Upper lobe of left lung (tissue), 6 donors: ENCODE measurements at regions not wholly inside any gene's neighbourhood (a gene's known extent, or its start where the extent isn't known, plus 50 kb on each side); places are given as distances from the start of the nearest gene placed in this dataset.
"Not testable (repeated sequence)": the region's sequence is repeated elsewhere in the genome, so short reads cannot be mapped to it uniquely, and the experiment has no call there.

Experiments used
- ATAC-seq, 2 donors: fragments of 200-7000 bp; cut with Tn5 transposase; one replicate each; pipeline ENCODE4 v1.9.1; 2022; ENCODE audit warnings: mild to moderate bottlenecking in 2 of 2, moderate library complexity in 2 of 2; ENCODE audit not compliant: low FRiP score in 2 of 2
- DNase-seq, 2 donors: peaks; one replicate each; pipeline ENCODE4 v3.0.0-alpha.2; 2019 to 2020
- H3K27ac ChIP-seq, 4 donors: fragments of 200-600 bp; sonication (generic); one replicate each; pipeline ENCODE4 v1.5.1; 2016 to 2019
- H3K27me3 ChIP-seq, 4 donors: fragments of 200-600 bp; sonication (generic); one replicate each; pipeline ENCODE4 v1.5.1; 2017 to 2019
- H3K36me3 ChIP-seq, 4 donors: fragments of 200-600 bp; sonication (generic); one replicate each; pipeline ENCODE4 v1.5.1; 2016 to 2019
- H3K4me1 ChIP-seq, 4 donors: fragments of 200-600 bp; sonication (generic); one replicate each; pipeline ENCODE4 v1.5.1; 2018 to 2019
- H3K4me3 ChIP-seq, 4 donors: fragments of 200-600 bp; sonication (generic); one replicate each; pipeline ENCODE4 v1.5.1; 2017 to 2019; ENCODE audit warnings: mild to moderate bottlenecking in 2 of 4, moderate library complexity in 1 of 4
- H3K9me3 ChIP-seq, 4 donors: fragments of 200-600 bp; sonication (generic); one replicate each; pipeline ENCODE4 v1.5.1; 2018 to 2019
- EP300 ChIP-seq, 4 donors: sonication (generic); formaldehyde crosslinking; IDR thresholded peaks; one replicate each; pipeline ENCODE4 v1.5.1; 2017; ENCODE audit warnings: antibody characterized with exemption in 4 of 4, control low read depth in 2 of 4
- POLR2A ChIP-seq, 4 donors: fragments of 450-650 bp; IDR thresholded peaks; one replicate each; pipeline ENCODE4 v1.5.1; 2016 to 2017; ENCODE audit warnings: antibody characterized with exemption in 4 of 4, mild to moderate bottlenecking in 2 of 4
- POLR2AphosphoS5 ChIP-seq, 2 donors: sonication (generic); formaldehyde crosslinking; IDR thresholded peaks; one replicate each; pipeline ENCODE4 v1.5.1; 2017; ENCODE audit warnings: antibody characterized with exemption in 2 of 2
- WGBS, 2 donors: methylation state at CpG; one replicate each; pipeline ENCODE4 v1.1.5; 2017 to 2018; 5-methylcytosine and 5-hydroxymethylcytosine counted together
- TF ChIP-seq, protein P1 (sequence below), 6 experiments: fragments of 450-650 bp in 4 of 6; fragments of 200-600 bp in 2 of 6; sonication (generic) in 2 of 6; IDR thresholded peaks; one replicate each; pipeline ENCODE4 v1.5.1; 2016 to 2019; ENCODE audit warnings: antibody characterized with exemption in 6 of 6
- donor health status: DM: no; HTN: no; CAD: no; lungs with moderate emphysema.
- donor health status: DM: no; HTN: yes; CAD: no; lungs with severe emphysema.

DNA sequence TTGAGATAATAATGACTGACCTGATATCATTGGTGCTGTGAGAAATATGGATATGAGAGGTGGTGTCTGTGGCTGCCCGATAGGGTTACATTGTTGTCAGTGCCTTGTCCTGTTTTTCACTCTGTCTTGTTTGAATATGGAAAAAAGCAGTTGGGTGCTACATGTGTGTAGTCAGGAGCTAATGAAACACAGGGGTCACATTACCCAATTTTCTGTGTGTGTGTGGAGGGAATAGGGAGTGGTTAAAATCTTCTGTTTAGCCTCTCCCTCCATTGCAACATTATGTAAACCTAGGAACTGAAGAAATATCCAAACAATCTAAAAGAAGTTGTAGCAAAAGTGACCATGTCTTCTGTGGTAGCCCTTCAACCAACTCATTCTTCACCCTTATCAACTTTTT is 527.7 kb upstream of the SOX9 start:
- H3K9me3 ChIP-seq: no peaks in the 10 kb centered on the region
- TF ChIP-seq POLR2A (IDR thresholded peaks at IDR 0.05): no peak
- TF ChIP-seq EP300 (IDR thresholded peaks at IDR 0.05): no peak
- TF ChIP-seq, protein P1, sequence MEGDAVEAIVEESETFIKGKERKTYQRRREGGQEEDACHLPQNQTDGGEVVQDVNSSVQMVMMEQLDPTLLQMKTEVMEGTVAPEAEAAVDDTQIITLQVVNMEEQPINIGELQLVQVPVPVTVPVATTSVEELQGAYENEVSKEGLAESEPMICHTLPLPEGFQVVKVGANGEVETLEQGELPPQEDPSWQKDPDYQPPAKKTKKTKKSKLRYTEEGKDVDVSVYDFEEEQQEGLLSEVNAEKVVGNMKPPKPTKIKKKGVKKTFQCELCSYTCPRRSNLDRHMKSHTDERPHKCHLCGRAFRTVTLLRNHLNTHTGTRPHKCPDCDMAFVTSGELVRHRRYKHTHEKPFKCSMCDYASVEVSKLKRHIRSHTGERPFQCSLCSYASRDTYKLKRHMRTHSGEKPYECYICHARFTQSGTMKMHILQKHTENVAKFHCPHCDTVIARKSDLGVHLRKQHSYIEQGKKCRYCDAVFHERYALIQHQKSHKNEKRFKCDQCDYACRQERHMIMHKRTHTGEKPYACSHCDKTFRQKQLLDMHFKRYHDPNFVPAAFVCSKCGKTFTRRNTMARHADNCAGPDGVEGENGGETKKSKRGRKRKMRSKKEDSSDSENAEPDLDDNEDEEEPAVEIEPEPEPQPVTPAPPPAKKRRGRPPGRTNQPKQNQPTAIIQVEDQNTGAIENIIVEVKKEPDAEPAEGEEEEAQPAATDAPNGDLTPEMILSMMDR (IDR thresholded peaks at IDR 0.05): no peak
- no peak for TF ChIP-seq POLR2AphosphoS5 (IDR thresholded peaks at IDR 0.05)
- no peaks in the 10 kb centered on the region for H3K27me3 ChIP-seq
- ATAC-seq (no peak), DNase-seq (no peak)
- no peaks in the 10 kb centered on the region for H3K36me3 ChIP-seq
- WGBS, 2 donors: 75 to 76% methylated on average over 1 of the region's 1 CpG
- H3K4me3 ChIP-seq: no peak overlapping the region
- no peaks in the 10 kb centered on the region for H3K4me1 ChIP-seq
- no peak overlapping the region for H3K27ac ChIP-seq

DNA sequence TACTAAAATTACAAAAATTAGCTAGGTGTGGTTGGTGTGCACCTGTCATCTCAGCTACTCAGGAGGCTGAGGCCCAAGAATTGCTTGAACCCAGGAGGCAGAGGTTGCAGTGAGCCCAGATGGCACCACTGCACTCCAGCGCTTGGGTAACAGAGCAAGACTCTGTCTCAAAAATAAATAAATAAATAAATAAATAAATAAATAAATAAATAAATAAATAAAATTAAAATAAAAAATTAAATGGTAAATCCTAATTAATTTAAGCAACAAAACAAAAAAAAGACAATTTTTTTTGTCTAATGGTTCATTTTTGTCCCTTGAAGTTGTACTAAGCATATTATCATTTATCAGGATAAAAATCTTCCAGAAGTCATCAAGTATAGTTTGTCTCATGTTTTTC is 521.2 kb upstream of the SOX9 start:
- ATAC-seq, DNase-seq, H3K4me1 ChIP-seq, H3K27me3 ChIP-seq, H3K36me3 ChIP-seq, H3K27ac ChIP-seq, H3K9me3 ChIP-seq, H3K4me3 ChIP-seq: not testable (repeated sequence)
- 95 to 100% methylated on average over 1 of the region's 1 CpG for WGBS, 2 donors

DNA sequence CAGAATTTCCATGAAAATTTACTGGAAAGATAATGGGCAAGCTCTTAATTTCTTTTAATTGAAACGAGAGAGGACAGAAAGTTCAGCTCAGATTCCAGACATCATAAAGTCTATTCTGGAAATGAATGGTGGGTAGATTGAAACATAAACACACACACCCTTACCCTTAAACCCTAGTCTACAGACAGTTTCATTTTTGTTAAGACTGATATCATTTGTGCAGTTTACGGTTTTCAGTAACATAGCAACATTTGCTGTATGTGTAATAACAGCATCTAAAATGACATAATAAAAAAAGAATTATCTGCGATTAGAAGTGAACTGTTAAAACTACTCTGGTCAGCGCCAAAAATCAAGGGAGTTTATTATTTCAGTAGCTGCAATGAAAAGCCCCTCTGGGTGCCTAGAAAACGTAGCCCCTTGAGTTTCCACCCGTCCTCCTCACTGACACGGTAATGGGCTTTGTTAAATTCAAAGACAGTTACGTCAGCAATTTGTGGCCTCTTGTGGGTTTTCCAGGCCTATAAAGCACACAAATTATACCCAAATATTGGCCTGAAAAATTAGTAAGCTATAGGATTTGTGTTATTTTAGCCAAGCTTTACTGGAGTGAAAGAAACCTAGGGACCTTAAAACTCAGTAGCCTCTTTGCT is 520.6 kb upstream of the SOX9 start:
- no peaks in the 10 kb centered on the region for H3K4me1 ChIP-seq
- ATAC-seq (no peak), DNase-seq (no peak)
- no peak overlapping the region for H3K27ac ChIP-seq
- no peak overlapping the region for H3K4me3 ChIP-seq
- H3K36me3 ChIP-seq: no peaks in the 10 kb centered on the region
- no peaks in the 10 kb centered on the region for H3K27me3 ChIP-seq
- H3K9me3 ChIP-seq: no peaks in the 10 kb centered on the region
- WGBS, 2 donors: 73% methylated on average over 8 of the region's 8 CpGs
- TF ChIP-seq, protein P1 (IDR thresholded peaks at IDR 0.05): no peak
- TF ChIP-seq POLR2AphosphoS5 (IDR thresholded peaks at IDR 0.05): no peak
- no peak for TF ChIP-seq POLR2A (IDR thresholded peaks at IDR 0.05)
- no peak for TF ChIP-seq EP300 (IDR thresholded peaks at IDR 0.05)

DNA sequence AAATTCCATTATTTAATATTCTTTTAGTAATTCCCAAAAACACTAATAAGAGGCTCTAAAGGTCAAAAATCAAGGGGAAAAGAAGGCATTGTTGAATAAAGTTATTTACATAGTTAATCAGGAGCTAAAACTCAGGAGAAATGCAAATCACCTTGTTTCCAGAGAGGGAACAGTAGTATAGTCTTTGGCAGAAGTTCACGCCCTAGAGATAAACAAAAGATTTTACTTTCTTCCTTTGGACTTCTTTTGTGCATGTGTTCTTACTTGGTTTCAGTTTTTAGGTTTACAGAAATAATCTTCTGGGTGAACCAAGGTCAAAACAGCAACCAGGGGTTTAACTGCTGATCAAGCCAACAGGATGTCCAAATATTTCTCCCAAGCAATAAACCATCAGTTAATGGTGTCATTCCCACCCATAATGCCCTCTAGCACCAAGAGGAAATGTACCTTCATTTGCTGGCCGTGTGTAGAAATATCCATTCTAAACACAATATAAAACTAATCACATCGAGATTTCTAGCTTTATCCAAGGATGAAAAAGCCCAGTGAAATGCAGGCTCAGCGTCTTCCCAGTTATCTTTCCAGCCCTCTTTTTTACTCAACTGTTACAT is 518.8 kb upstream of the SOX9 start:
- 76 to 77% methylated on average over 4 of the region's 4 CpGs for WGBS, 2 donors
- TF ChIP-seq POLR2AphosphoS5 (IDR thresholded peaks at IDR 0.05) (no peak), EP300 (IDR thresholded peaks at IDR 0.05) (no peak), POLR2A (IDR thresholded peaks at IDR 0.05) (no peak)
- TF ChIP-seq, protein P1 (IDR thresholded peaks at IDR 0.05): no peak
- no peak for DNase-seq
- no peaks in the 10 kb centered on the region for H3K9me3 ChIP-seq
- ATAC-seq: no peak
- no peaks in the 10 kb centered on the region for H3K4me1 ChIP-seq
- H3K4me3 ChIP-seq: no peak overlapping the region
- H3K27ac ChIP-seq: no peak overlapping the region
- no peaks in the 10 kb centered on the region for H3K36me3 ChIP-seq
- no peaks in the 10 kb centered on the region for H3K27me3 ChIP-seq

DNA sequence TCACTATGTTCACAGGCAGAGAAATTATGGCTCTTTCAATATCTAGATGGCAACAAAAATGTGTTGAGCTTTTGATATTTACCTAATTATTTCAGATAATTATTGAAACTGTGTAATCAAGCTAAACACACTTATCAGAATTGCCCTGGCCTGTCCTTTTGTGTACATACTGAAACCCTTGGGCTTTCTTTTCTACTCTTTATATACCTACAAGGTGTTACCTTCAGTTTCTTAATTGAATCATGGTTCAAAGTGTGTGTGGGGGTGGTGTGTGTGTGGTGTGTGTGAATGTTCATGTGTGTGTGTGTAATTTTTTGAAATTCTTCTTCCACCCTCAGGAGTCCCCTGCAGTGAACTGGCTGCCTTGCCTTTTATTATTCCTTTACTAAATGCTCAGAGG is 506.8 kb upstream of the SOX9 start:
- peaks cover 0 to 16% (median 6%) of the 10 kb centered on the region in 4 donors for H3K9me3 ChIP-seq
- ATAC-seq (no peak), DNase-seq (no peak)
- H3K4me3 ChIP-seq: no peak overlapping the region
- H3K27me3 ChIP-seq: no peaks in the 10 kb centered on the region
- H3K4me1 ChIP-seq: no peaks in the 10 kb centered on the region
- TF ChIP-seq POLR2A (IDR thresholded peaks at IDR 0.05): no peak
- no peak for TF ChIP-seq POLR2AphosphoS5 (IDR thresholded peaks at IDR 0.05)
- no peak for TF ChIP-seq EP300 (IDR thresholded peaks at IDR 0.05)
- TF ChIP-seq, protein P1 (IDR thresholded peaks at IDR 0.05): no peak
- H3K27ac ChIP-seq: no peak overlapping the region
- H3K36me3 ChIP-seq: no peaks in the 10 kb centered on the region
